Bronchial epithelial cell (primary cell): ENCODE measurements at regions not wholly inside any gene's neighbourhood (a gene's known extent, or its start where the extent isn't known, plus 50 kb on each side); places are given as distances from the start of the nearest gene placed in this dataset.
"Not testable (repeated sequence)": the region's sequence is repeated elsewhere in the genome, so short reads cannot be mapped to it uniquely, and the experiment has no call there.

Source experiments
- DNase-seq: peaks from one replicate; pipeline ENCODE4 v3.0.0-alpha.2; 2010; ENCODE audit warnings: low read depth
- FAIRE-seq: peaks from 2 replicates; lab custom pipeline; 2011; peaks lifted over from hg19 to GRCh38; lab: Jason Lieb, UNC
- H3K27me3 ChIP-seq: 2 replicates; pipeline ENCODE4 v1.5.1; 2011; ENCODE audit warnings: low read length; ENCODE audit not compliant: control insufficient read depth, insufficient read depth
- H3K36me3 ChIP-seq: 2 replicates; pipeline ENCODE4 v1.5.1; 2011; ENCODE audit warnings: low read length; ENCODE audit not compliant: control insufficient read depth, insufficient read depth
- H3K4me3 ChIP-seq: 2 replicates; pipeline ENCODE4 v1.5.1; 2011; ENCODE audit warnings: mild to moderate bottlenecking, low read depth, low read length, control low read depth
- TF ChIP-seq, protein P1 (sequence below): IDR thresholded peaks from 2 replicates; pipeline ENCODE4 v1.5.1; 2011; ENCODE audit warnings: mild to moderate bottlenecking, moderate library complexity, low read length, control low read depth, inconsistent platforms; ENCODE audit not compliant: insufficient read depth, severe bottlenecking

DNA sequence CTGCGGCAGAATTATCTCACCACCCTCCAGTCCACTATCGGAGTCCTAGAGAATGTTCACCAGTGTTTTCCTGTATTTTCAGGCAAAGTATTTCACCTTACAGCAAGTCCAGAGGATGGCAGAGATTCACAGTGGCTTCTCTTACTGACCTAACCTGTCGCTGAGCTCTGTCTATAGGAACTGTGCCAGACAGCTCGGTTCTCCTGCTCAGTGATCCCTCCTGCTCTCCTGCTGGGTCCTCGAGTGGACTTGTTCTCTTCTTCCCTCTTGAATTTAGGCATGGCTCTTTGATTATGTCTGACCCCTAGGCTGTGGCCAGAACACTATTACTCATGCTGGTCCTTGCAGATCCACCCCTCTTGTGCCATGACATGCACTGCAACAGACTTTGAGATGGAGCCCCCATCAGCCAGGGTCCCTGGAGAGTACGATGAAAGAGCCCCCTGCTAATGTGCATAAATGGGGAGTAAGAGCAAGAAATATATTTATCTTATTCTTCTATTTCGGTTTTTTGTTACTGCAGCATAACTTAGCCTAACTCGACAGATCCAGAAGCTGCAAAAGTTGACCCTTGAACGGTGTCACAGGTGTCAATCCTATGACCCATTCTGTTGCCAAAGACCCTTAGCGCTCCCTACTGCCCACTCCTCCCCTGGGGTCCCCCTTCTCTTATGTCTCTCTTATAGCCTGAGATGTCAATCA is 439.4 kb downstream of the ZNF536 start:
- no peak for FAIRE-seq
- H3K36me3 ChIP-seq, result no peaks in the 10 kb centered on the region
- DNase-seq, result no peak

DNA sequence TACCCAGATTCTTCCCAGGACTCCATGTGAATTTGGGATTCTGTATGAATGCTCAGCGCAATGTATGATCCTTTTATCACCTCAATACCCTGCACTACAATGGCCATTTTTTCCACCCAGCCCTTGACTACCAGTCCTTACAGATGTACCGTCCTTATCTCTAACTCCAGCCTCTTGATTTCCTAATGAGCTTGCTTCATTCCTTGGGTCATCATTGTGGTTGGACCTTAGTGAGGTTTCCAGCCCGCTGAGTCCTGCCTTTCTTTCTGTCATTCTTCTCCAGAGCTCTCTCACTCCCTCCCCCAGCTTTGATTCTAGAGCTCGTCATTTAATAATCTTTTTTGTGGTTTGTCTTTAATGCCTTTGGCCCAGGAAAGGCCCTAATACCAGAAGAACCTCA is 438.5 kb downstream of the ZNF536 start:
- H3K4me3 ChIP-seq, result no peak overlapping the region

More for the DNA sequence above, 439.4 kb downstream of the ZNF536 start:
- no peaks in the 10 kb centered on the region for H3K27me3 ChIP-seq
- H3K4me3 ChIP-seq, result no peak overlapping the region
- TF ChIP-seq, protein P1, sequence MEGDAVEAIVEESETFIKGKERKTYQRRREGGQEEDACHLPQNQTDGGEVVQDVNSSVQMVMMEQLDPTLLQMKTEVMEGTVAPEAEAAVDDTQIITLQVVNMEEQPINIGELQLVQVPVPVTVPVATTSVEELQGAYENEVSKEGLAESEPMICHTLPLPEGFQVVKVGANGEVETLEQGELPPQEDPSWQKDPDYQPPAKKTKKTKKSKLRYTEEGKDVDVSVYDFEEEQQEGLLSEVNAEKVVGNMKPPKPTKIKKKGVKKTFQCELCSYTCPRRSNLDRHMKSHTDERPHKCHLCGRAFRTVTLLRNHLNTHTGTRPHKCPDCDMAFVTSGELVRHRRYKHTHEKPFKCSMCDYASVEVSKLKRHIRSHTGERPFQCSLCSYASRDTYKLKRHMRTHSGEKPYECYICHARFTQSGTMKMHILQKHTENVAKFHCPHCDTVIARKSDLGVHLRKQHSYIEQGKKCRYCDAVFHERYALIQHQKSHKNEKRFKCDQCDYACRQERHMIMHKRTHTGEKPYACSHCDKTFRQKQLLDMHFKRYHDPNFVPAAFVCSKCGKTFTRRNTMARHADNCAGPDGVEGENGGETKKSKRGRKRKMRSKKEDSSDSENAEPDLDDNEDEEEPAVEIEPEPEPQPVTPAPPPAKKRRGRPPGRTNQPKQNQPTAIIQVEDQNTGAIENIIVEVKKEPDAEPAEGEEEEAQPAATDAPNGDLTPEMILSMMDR, result no peak

DNA sequence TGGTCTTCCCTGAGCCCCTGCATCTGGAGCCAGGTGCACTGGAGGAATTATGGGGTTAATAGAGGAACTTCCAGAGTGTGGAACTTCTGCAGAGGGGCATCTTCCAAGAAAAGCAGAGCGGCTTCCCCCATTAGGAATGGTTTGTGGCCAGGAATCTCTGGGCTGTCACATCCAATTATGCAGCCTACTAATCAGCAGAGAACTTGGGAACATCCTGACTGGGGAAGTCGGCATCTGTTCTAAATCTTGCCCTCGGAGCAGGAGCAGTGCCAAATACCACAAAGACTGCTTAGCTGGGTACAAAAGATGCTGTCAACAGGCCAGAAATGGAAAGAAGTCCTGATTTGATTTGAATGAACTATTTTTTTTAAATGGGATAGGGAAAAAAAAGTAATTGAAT is 435.1 kb downstream of the ZNF536 start:
- no peaks in the 10 kb centered on the region for H3K27me3 ChIP-seq
- H3K36me3 ChIP-seq, result no peaks in the 10 kb centered on the region
- DNase-seq (no peak), FAIRE-seq (no peak)
- H3K4me3 ChIP-seq, result no peak overlapping the region
- TF ChIP-seq, protein P1, result no peak

More for the DNA sequence above, 438.5 kb downstream of the ZNF536 start:
- FAIRE-seq (no peak), DNase-seq (no peak)
- TF ChIP-seq, protein P1, result no peak
- Histone ChIP-seq H3K36me3 (no peaks in the 10 kb centered on the region), H3K27me3 (no peaks in the 10 kb centered on the region)

DNA sequence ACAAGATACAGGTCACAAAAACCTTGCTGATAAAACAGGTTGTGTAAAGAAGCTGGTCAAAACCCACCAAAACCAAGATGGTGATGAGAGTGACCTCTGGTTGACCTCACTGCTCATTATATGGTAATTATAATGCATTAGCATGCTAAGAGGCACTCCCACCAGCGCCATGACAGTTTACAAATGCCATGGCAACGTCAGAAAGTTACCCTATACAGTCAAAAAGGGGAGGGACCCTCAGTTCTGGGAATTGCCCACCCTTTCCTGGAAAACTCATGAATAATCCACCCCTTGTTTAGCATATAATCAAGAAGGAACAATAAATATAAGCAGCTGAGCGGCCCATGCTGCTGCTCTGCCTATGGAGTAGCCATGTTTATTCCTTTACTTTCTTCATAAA is 434.1 kb downstream of the ZNF536 start:
- Histone ChIP-seq H3K27me3 (no peaks in the 10 kb centered on the region), H3K4me3 (no peak overlapping the region), H3K36me3 (no peaks in the 10 kb centered on the region)
- no peak for FAIRE-seq
- TF ChIP-seq, protein P1, result no peak
- DNase-seq, result no peak

DNA sequence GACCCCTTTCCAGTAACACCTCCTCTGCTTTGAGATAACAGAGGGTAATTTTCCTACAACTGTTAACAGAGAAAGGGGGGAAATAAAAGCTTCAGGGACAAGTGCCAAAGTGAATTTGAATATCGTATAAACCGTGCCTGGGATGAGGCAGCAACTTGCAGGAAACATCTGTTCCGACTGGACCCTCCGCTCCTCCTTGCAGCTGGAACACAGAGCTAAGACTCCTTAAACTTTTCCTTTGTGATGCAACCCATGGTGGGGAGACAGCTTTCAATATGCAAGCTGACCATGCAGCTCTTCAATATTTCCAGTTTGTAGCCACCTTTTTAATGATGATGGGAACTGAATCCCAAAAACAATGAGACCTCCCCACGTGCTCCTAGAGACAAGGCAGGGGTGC is 432.6 kb downstream of the ZNF536 start:
- Histone ChIP-seq H3K27me3 (no peaks in the 10 kb centered on the region), H3K4me3 (no peak overlapping the region), H3K36me3 (no peaks in the 10 kb centered on the region)
- FAIRE-seq (no peak), DNase-seq (no peak)
- TF ChIP-seq, protein P1, result no peak

DNA sequence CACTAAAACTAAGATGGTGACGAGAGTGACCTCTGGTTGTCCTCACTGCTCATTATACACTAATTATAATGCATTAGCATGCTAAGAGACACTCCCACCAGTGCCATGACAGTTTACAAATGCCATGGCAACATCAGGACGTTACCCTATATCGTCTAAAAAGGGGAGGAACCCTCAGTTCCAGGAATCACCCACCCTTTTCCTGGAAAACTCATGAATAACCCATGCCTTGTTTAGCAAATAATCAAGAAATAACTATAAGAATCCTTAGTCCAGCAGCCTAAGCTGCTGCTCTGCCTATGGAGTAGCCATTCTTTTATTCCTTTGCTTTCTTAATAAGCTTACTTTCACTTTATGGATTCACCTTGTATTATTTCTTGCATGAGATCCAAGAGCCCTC is 432.1 kb downstream of the ZNF536 start:
- not testable (repeated sequence) for DNase-seq, H3K36me3 ChIP-seq, H3K4me3 ChIP-seq, FAIRE-seq, H3K27me3 ChIP-seq
